ENCODE measurements at regions not wholly inside any gene's neighbourhood (a gene's known extent, or its start where the extent isn't known, plus 50 kb on each side); places are given as distances from the start of the nearest gene placed in this dataset.
"Not testable (repeated sequence)": the region's sequence is repeated elsewhere in the genome, so short reads cannot be mapped to it uniquely, and the experiment has no call there.

GRCh38 chr7:6979456-6979855, 153.4 kb upstream of the CCZ1B start:
- TF ChIP-seq CTCF, POLR2A (IDR thresholded peaks at IDR 0.05): not testable (repeated sequence)

All from thyroid gland (tissue), 4 donors.